Muscle of arm (tissue), 1 donor: ENCODE measurements at regions not wholly inside any gene's neighbourhood (a gene's known extent, or its start where the extent isn't known, plus 50 kb on each side); places are given as distances from the start of the nearest gene placed in this dataset.
A peak's percentile ranks its signal among the peaks of the same experiment; 100 is the strongest.
"Not testable (repeated sequence)": the region's sequence is repeated elsewhere in the genome, so short reads cannot be mapped to it uniquely, and the experiment has no call there.

Experiments
- DNase-seq: peaks from one replicate; pipeline ENCODE4 v3.0.0-alpha.2; 2013

GRCh38 chr4:11130195-11130970 lies 298.3 kb downstream of the HS3ST1 start:
- DNase-seq: no peak

- DNase-seq: no peak
Measured at GRCh38 chr4:11120435-11120834, 308.3 kb downstream of the HS3ST1 start.

- DNase-seq: no peak
Measured at GRCh38 chr4:11119474-11119873, 309.2 kb downstream of the HS3ST1 start.

GRCh38 chr4:11118513-11118912 lies 310.2 kb downstream of the HS3ST1 start:
- DNase-seq: no peak

GRCh38 chr4:11116940-11117339 lies 311.8 kb downstream of the HS3ST1 start:
- no peak for DNase-seq

- DNase-seq: no peak
Measured at GRCh38 chr4:11111876-11112275, 316.8 kb downstream of the HS3ST1 start.

GRCh38 chr4:11111370-11111769 lies 317.3 kb downstream of the HS3ST1 start:
- no peak for DNase-seq

- DNase-seq: peak; percentile 17
Measured at GRCh38 chr4:11106759-11107158, 321.9 kb downstream of the HS3ST1 start.

GRCh38 chr4:11106190-11106589 lies 322.5 kb downstream of the HS3ST1 start:
- no peak for DNase-seq

- no peak for DNase-seq
Measured at GRCh38 chr4:11105715-11106114, 323.0 kb downstream of the HS3ST1 start.

GRCh38 chr4:11098461-11098860 lies 330.2 kb downstream of the HS3ST1 start:
- no peak for DNase-seq

- DNase-seq: no peak
Measured at GRCh38 chr4:11097725-11098124, 331.0 kb downstream of the HS3ST1 start.

- no peak for DNase-seq
Measured at GRCh38 chr4:11081006-11081405, 347.7 kb downstream of the HS3ST1 start.

GRCh38 chr4:11079171-11079570 lies 349.5 kb downstream of the HS3ST1 start:
- DNase-seq: no peak

- no peak for DNase-seq
Measured at GRCh38 chr4:11074581-11075241, 354.0 kb downstream of the HS3ST1 start.

- no peak for DNase-seq
Measured at GRCh38 chr4:11073621-11074051, 355.1 kb downstream of the HS3ST1 start.

GRCh38 chr4:11072999-11073398 lies 355.7 kb downstream of the HS3ST1 start:
- DNase-seq: no peak

- DNase-seq: no peak
Measured at GRCh38 chr4:11072463-11072862, 356.2 kb downstream of the HS3ST1 start.

- no peak for DNase-seq
Measured at GRCh38 chr4:11070813-11071212, 357.9 kb downstream of the HS3ST1 start.

- DNase-seq: no peak
Measured at GRCh38 chr4:11069581-11070211, 359.0 kb downstream of the HS3ST1 start.

- no peak for DNase-seq
Measured at GRCh38 chr4:11069083-11069482, 359.6 kb downstream of the HS3ST1 start.

- DNase-seq: not testable (repeated sequence)
Measured at GRCh38 chr4:11066584-11066983, 362.1 kb downstream of the HS3ST1 start.

- DNase-seq: not testable (repeated sequence)
Measured at GRCh38 chr4:11060637-11061036, 368.1 kb downstream of the HS3ST1 start.
